Neuronal stem cell (in vitro differentiated cells): ENCODE measurements at regions not wholly inside any gene's neighbourhood (a gene's known extent, or its start where the extent isn't known, plus 50 kb on each side); places are given as distances from the start of the nearest gene placed in this dataset.
A peak's percentile ranks its signal among the peaks of the same experiment; 100 is the strongest.

Experiments used
- DNase-seq: peaks from one replicate; pipeline ENCODE4 v3.0.0-alpha.2; 2013; ENCODE audit warnings: low spot score
- H2AFZ ChIP-seq: one replicate; pipeline ENCODE4 v1.6.1; 2013; ENCODE audit warnings: mild to moderate bottlenecking, low read length, inconsistent platforms
- H2AK5ac ChIP-seq: 2 replicates; pipeline ENCODE4 v1.6.1; 2013; ENCODE audit warnings: low read depth, mild to moderate bottlenecking, inconsistent platforms, low read length, moderate library complexity, mixed read lengths
- H2BK120ac ChIP-seq: 2 replicates; pipeline ENCODE4 v1.6.1; 2013; ENCODE audit warnings: low read depth, mild to moderate bottlenecking, inconsistent platforms, low read length, moderate library complexity, mixed read lengths
- H2BK12ac ChIP-seq: one replicate; pipeline ENCODE4 v1.6.1; 2013; ENCODE audit warnings: low read length, inconsistent platforms
- H2BK15ac ChIP-seq: 2 replicates; pipeline ENCODE4 v1.6.1; 2013; ENCODE audit warnings: mild to moderate bottlenecking, low read length, inconsistent platforms, mixed read lengths
- H2BK5ac ChIP-seq: one replicate; pipeline ENCODE4 v1.6.1; 2013; ENCODE audit warnings: inconsistent platforms, mild to moderate bottlenecking, low read length, moderate library complexity
- H3K14ac ChIP-seq: one replicate; pipeline ENCODE4 v1.6.1; 2013; ENCODE audit warnings: low read length, inconsistent platforms
- H3K18ac ChIP-seq: 2 replicates; pipeline ENCODE4 v1.6.1; 2013; ENCODE audit warnings: low read length, inconsistent platforms
- H3K23ac ChIP-seq: 2 replicates; pipeline ENCODE4 v1.6.1; 2013; ENCODE audit warnings: low read depth, mild to moderate bottlenecking, mixed read lengths, low read length, inconsistent platforms; ENCODE audit not compliant: poor library complexity
- H3K27ac ChIP-seq: replicated peaks from 3 replicates; pipeline ENCODE4 v1.5.1; 2013; ENCODE audit warnings: low read length, inconsistent platforms
- H3K27me3 ChIP-seq, 3 experiments: 2 replicates each; pipeline ENCODE4 v1.6.1; 2013; ENCODE audit warnings: low read length in 3 of 3, mild to moderate bottlenecking in 2 of 3, inconsistent platforms in 1 of 3, low read depth in 1 of 3, mixed read lengths in 1 of 3, moderate library complexity in 1 of 3; ENCODE audit not compliant: control insufficient read depth in 3 of 3, insufficient read depth in 3 of 3
- H3K36me3 ChIP-seq, 2 donors: replicated peaks in 1 of 2; 2 replicates each; pipeline ENCODE4 v1.6.1; 2013; ENCODE audit warnings: low read length in 2 of 2; ENCODE audit not compliant: control insufficient read depth in 2 of 2, insufficient read depth in 2 of 2
- H3K4ac ChIP-seq: 2 replicates; pipeline ENCODE4 v1.6.1; 2013; ENCODE audit warnings: inconsistent platforms, mild to moderate bottlenecking, low read length, moderate library complexity
- H3K4me1 ChIP-seq, 2 donors: 1 replicate in 1 of 2; 2 replicates in 1 of 2; pipeline ENCODE4 v1.6.1; 2013; ENCODE audit warnings: low read length in 2 of 2, low read depth in 1 of 2; ENCODE audit not compliant: control insufficient read depth in 2 of 2, insufficient read depth in 1 of 2
- H3K4me2 ChIP-seq: one replicate; pipeline ENCODE4 v1.6.1; 2013; ENCODE audit warnings: mild to moderate bottlenecking, low read length, inconsistent platforms; ENCODE audit not compliant: insufficient read depth, poor library complexity, severe bottlenecking
- H3K4me3 ChIP-seq, 2 donors: 2 replicates each; pipeline ENCODE4 v1.5.1; 2013; ENCODE audit warnings: low read length in 2 of 2, mild to moderate bottlenecking in 2 of 2, inconsistent platforms in 1 of 2, moderate library complexity in 1 of 2
- H3K79me1 ChIP-seq: one replicate; pipeline ENCODE4 v1.6.1; 2013; ENCODE audit warnings: low read depth, mild to moderate bottlenecking, inconsistent platforms, low read length, moderate library complexity
- H3K9ac ChIP-seq: one replicate; pipeline ENCODE4 v1.6.1; 2013; ENCODE audit warnings: mild to moderate bottlenecking, low read depth, low read length, inconsistent platforms; ENCODE audit not compliant: poor library complexity
- H3K9me3 ChIP-seq, 2 donors: replicated peaks in 1 of 2; 2 replicates each; pipeline versions ENCODE3 to v1.6.1; 2013; ENCODE audit warnings: low read length in 2 of 2, mild to moderate bottlenecking in 2 of 2, inconsistent platforms in 1 of 2, low read depth in 1 of 2, mixed read lengths in 1 of 2, moderate library complexity in 1 of 2; ENCODE audit not compliant: control insufficient read depth in 2 of 2, insufficient read depth in 1 of 2
- H4K8ac ChIP-seq: one replicate; pipeline ENCODE4 v1.6.1; 2013; ENCODE audit warnings: low read depth, mild to moderate bottlenecking, inconsistent platforms, low read length, moderate library complexity
- H4K91ac ChIP-seq: one replicate; pipeline ENCODE4 v1.6.1; 2013; ENCODE audit warnings: low read length, low read depth, mild to moderate bottlenecking, inconsistent platforms; ENCODE audit not compliant: poor library complexity
- WGBS, 2 donors: extraction: QIAGEN DNeasy Blood & Tissue Kit; methylation state at CpG; one replicate each; pipeline ENCODE4 v1.1.7; 2013; ENCODE audit warnings: missing lambda C conversion rate in 2 of 2, mixed read lengths in 1 of 2; ENCODE audit not compliant: insufficient read length in 2 of 2, insufficient replicate concordance in 1 of 2; ENCODE audit errors: extremely low coverage in 2 of 2; 5-methylcytosine and 5-hydroxymethylcytosine counted together

DNA sequence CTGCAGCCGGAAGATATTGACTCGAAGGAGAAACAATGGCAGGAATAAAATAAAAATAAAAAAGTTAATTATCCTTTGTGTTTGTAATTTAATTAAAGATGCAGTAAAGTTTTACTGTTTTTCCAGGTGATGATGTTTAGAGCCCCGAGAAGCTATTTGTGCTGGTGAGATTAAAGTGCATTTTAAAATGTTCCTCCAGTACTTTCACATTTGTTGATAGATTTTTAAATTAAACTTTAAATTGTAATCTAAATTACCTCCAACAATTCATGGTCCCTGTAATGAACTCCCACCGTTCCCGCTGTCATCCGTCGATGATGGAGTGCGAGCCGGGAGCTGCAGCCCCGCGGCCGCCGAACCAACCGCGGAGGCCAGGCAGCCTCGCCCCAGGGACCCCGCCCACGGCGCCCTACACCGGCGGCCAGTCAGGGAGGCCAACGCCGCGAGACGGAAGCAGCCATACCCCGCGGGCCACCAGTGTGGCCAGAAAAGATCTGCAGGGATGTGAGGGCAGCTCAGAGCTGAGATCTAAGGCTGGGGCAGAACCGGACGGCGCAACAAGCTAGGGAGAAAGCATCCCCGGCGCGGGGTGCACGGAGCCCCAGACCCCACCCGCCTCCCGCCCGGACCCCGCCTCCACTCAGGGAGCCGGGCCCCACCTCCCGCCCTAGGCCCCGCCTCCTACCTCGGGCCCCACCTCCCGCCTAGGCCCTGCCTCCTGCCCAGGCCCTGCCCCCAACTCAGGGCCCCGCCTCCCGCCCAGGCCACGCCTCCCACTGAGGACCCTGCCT lies 104.0 kb downstream of the FAM53A start:
- no peak overlapping the region for H4K91ac ChIP-seq
- no peaks in the 10 kb centered on the region for H3K36me3 ChIP-seq
- no peak overlapping the region for H3K14ac ChIP-seq
- peak overlapping the region; percentile 72 for H3K27ac ChIP-seq
- H4K8ac ChIP-seq: no peak overlapping the region
- DNase-seq: peak; percentile 85
- H2BK5ac ChIP-seq: no peak overlapping the region
- H2AK5ac ChIP-seq: peak overlapping the region; percentile 88
- peak overlapping the region; percentile 84 for H2BK12ac ChIP-seq
- H3K9me3 ChIP-seq: peaks cover 0 to 4% of the 10 kb centered on the region in 2 donors
- peak overlapping the region; percentile 97 for H3K18ac ChIP-seq
- H3K4ac ChIP-seq: no peak overlapping the region
- peaks cover 0 to 51% (median 6%) of the 10 kb centered on the region in 3 experiments for H3K27me3 ChIP-seq
- no peak overlapping the region for H2BK120ac ChIP-seq
- H3K4me3 ChIP-seq: peak overlapping the region in 1 of 2 donors; percentile 84
- WGBS, 2 donors: no CpG with 5 or more reads among the region's 46 CpGs
- H2BK15ac ChIP-seq: peak overlapping the region; percentile 69
- H3K9ac ChIP-seq: peak overlapping the region; percentile 77
- H3K79me1 ChIP-seq: no peaks in the 10 kb centered on the region
- peaks cover 8 to 15% of the 10 kb centered on the region in 2 donors for H3K4me1 ChIP-seq
- peak overlapping the region; percentile 81 for H2AFZ ChIP-seq
- peak overlapping the region; percentile 96 for H3K23ac ChIP-seq
- peak overlapping the region; percentile 96 for H3K4me2 ChIP-seq

DNA sequence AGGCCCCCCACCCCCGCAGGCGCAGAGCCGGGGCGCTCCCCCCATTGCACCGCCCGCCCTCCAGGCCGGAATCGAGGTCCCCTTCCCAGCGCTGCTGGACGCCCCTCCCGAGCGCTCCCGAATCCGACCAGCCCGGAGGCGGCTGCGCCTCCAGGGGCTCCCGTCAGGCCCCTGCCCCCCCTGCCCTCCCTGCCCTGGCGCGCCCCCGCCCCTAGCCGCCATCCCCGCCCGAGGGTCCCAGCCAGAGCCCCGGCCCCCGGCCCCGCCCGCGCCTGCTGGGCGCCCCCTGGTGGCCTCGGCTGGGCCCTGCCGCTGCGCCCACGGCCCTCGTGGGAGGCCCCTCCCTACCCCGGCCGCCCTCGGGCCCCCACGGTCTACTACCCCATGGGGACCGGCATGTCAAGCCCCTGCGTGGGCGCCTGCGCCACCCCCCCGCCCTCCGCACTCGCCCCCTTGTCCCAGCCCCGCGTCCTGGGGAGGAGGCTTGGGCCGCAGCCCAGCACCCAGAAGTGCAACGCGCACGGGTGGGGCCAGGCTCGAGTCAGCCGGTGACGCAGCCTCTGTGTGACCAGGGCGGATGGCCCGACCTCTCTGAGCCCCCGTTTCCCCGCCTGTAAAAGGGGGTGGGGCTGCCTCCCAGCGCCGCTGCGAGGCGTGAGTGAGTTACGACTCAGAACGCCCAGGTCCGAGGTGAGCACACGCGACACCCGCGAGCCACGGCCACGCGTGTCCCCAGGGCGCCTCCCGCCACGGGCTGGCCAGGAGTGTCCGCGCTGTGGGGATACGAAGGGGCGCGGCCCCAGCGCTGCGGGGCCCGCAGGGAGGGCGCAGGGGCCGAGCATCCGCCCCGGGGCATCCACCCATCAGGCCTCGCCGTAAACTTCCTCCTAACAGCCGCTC lies 104.9 kb downstream of the FAM53A start:
- Histone ChIP-seq H3K4me3 (peak overlapping the region in 1 of 2 donors; percentile 74), H2AFZ (peak overlapping the region; percentile 61)

DNA sequence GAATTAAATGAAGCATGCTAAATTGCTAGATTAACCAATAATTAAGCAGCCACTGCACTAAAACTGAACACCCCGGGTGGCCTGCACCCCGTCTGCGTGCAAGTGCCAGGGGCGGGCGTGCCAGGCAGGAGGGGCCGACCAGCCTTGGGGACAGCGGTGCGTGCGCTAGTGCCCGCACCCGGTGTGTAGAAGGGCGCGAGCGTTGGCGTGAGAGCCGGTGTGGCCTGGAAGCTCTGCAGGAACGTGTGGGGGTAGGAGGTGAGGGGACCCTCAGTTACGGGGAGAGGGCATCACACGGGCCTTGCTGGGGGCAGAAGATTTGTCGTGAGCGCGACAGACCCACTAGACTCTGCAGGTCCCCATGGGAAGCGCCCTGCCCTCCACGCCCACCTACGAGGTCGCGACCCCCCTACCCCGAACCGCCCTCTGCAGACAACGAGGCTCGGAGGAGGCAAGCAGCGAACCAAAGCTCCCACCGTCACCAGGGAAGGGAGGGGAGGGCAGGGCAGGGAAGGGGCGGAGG lies 105.8 kb downstream of the FAM53A start:
- no CpG with 5 or more reads among the region's 34 CpGs for WGBS, 2 donors
- DNase-seq: peak; percentile 59
- peak overlapping the region; percentile 88 for H2AK5ac ChIP-seq
- H2BK120ac ChIP-seq: peak overlapping the region; percentile 61
- peaks cover 0 to 3% of the 10 kb centered on the region in 2 donors for H3K36me3 ChIP-seq
- no peak overlapping the region for H4K8ac ChIP-seq
- peak overlapping the region; percentile 98 for H3K18ac ChIP-seq
- H2AFZ ChIP-seq: no peak overlapping the region
- H3K4me3 ChIP-seq: peak overlapping the region in 1 of 2 donors; percentile 69
- H2BK15ac ChIP-seq: peak overlapping the region; percentile 100
- H4K91ac ChIP-seq: no peak overlapping the region
- H2BK5ac ChIP-seq: peak overlapping the region; percentile 39
- peak overlapping the region; percentile 85 for H3K23ac ChIP-seq
- no peak overlapping the region for H3K4ac ChIP-seq
- peak overlapping the region; percentile 81 for H3K9ac ChIP-seq
- H3K79me1 ChIP-seq: no peaks in the 10 kb centered on the region
- no peak overlapping the region for H3K14ac ChIP-seq
- peaks cover 8 to 15% of the 10 kb centered on the region in 2 donors for H3K4me1 ChIP-seq
- H3K27me3 ChIP-seq: peaks cover 0 to 61% (median 6%) of the 10 kb centered on the region in 3 experiments
- peak overlapping the region; percentile 80 for H3K4me2 ChIP-seq
- no peaks in the 10 kb centered on the region for H3K9me3 ChIP-seq
- H3K27ac ChIP-seq: peak overlapping the region; percentile 59
- H2BK12ac ChIP-seq: peak overlapping the region; percentile 94

More for the DNA sequence above, 104.9 kb downstream of the FAM53A start:
- no CpG with 5 or more reads among the region's 91 CpGs for WGBS, 2 donors
- Histone ChIP-seq H2BK15ac (peak overlapping the region; percentile 69), H3K27me3 (peaks cover 0 to 55% (median 6%) of the 10 kb centered on the region in 3 experiments), H3K4ac (no peak overlapping the region), H3K79me1 (no peaks in the 10 kb centered on the region), H3K27ac (no peak overlapping the region), H2AK5ac (peak overlapping the region; percentile 15), H3K23ac (peak overlapping the region; percentile 16), H3K4me1 (peaks cover 8 to 15% of the 10 kb centered on the region in 2 donors), H3K14ac (no peak overlapping the region), H2BK12ac (no peak overlapping the region), H3K4me2 (peak overlapping the region; percentile 96), H4K91ac (no peak overlapping the region), H2BK5ac (peak overlapping the region; percentile 19), H4K8ac (no peak overlapping the region), H2BK120ac (no peak overlapping the region), H3K9me3 (no peaks in the 10 kb centered on the region), H3K18ac (peak overlapping the region; percentile 90), H3K9ac (peak overlapping the region; percentile 78), H3K36me3 (peaks cover 0 to 3% of the 10 kb centered on the region in 2 donors)
- peak; percentile 56 for DNase-seq
